K562 (cell line): ENCODE measurements at regions not wholly inside any gene's neighbourhood (a gene's known extent, or its start where the extent isn't known, plus 50 kb on each side); places are given as distances from the start of the nearest gene placed in this dataset.

Experiments
- ATAC-seq: fragments of 200-7000 bp; cut with Tn5 transposase; 3 replicates; pipeline ENCODE4 v1.9.1; 2020; ENCODE audit warnings: moderate library complexity
- BruUV-seq: library from RNA; stranded (reverse); fragments of 400-500 nt; replicated peaks from 2 replicates; lab custom pipeline; 2021; lab: Mats Ljungman, UMichigan
- CTCF ChIA-PET: fragments of 300-600 bp; formaldehyde crosslinking; extraction: SDS; loops from one replicate; lab custom pipeline; 2021; ENCODE audit warnings: low intra/inter-chr PET ratio; lab: Yijun Ruan, JAX
- POLR2A ChIA-PET: fragments of 300-600, 350-650 bp; sonication (Branson Sonifier 250); formaldehyde crosslinking; extraction: SDS; loops from one replicate; lab custom pipeline; 2021; ENCODE audit warnings: antibody characterized with exemption, inconsistent platforms; lab: Yijun Ruan, JAX
- DNase-seq, 4 experiments: peaks; one replicate each; pipeline versions ENCODE4 v3.0.0 to v3.0.0-alpha.2; 2011 to 2018; ENCODE audit warnings: low spot score in 3 of 4, mixed read lengths in 3 of 4; ENCODE audit errors: extremely low read depth in 1 of 4
- FAIRE-seq: peaks from 2 replicates; lab custom pipeline; 2011; peaks lifted over from hg19 to GRCh38; lab: Jason Lieb, UNC
- H2AFZ ChIP-seq: 2 replicates; pipeline ENCODE4 v1.6.0; 2011; ENCODE audit warnings: low read depth, low read length, control low read depth, inconsistent platforms
- H3K27ac ChIP-seq: fragments of 200-600 bp; 3 replicates; pipeline ENCODE4 v1.8.0; 2011; ENCODE audit warnings: low read depth, mild to moderate bottlenecking, control low read depth, inconsistent platforms, low read length, moderate library complexity, mixed read lengths; ENCODE audit errors: extremely low read depth
- H3K27me3 ChIP-seq, 2 experiments: fragments of 300-600 bp in 1 of 2; 2 replicates in 1 of 2; 3 replicates in 1 of 2; pipeline versions ENCODE4 v1.6.0 to v1.8.0; 2011; ENCODE audit warnings: inconsistent platforms in 2 of 2, low read length in 2 of 2, mild to moderate bottlenecking in 1 of 2, mixed read lengths in 1 of 2, moderate library complexity in 1 of 2; ENCODE audit not compliant: control insufficient read depth in 2 of 2, insufficient read depth in 2 of 2
- H3K36me3 ChIP-seq: fragments of 300-600 bp; 3 replicates; pipeline ENCODE4 v1.8.0; 2011; ENCODE audit warnings: mild to moderate bottlenecking, low read length, inconsistent platforms; ENCODE audit not compliant: control insufficient read depth, insufficient read depth
- H3K4me1 ChIP-seq, 2 experiments: fragments of 200-600 bp in 1 of 2; replicated peaks in 1 of 2; 2 replicates in 1 of 2; 3 replicates in 1 of 2; pipeline versions ENCODE4 v1.5.1 to v1.8.0; 2011; ENCODE audit warnings: inconsistent platforms in 2 of 2, low read length in 2 of 2, mild to moderate bottlenecking in 1 of 2, mixed read lengths in 1 of 2, moderate library complexity in 1 of 2; ENCODE audit not compliant: control insufficient read depth in 2 of 2, insufficient read depth in 2 of 2
- H3K4me2 ChIP-seq: 2 replicates; pipeline ENCODE4 v1.6.1; 2011; ENCODE audit warnings: low read length, control low read depth, inconsistent platforms, mixed read lengths; ENCODE audit not compliant: insufficient read depth
- H3K4me3 ChIP-seq: fragments of 200-600 bp; sonication (generic), shearing (Covaris generic); 2 replicates; pipeline ENCODE4 v1.5.1; 2016; ENCODE audit warnings: control low read depth, inconsistent platforms
- H3K79me2 ChIP-seq: fragments of 200-600 bp; 3 replicates; pipeline ENCODE4 v1.8.0; 2011; ENCODE audit warnings: low read length, inconsistent platforms; ENCODE audit not compliant: control insufficient read depth, insufficient read depth
- H3K9ac ChIP-seq, 2 experiments: 2 replicates each; pipeline versions ENCODE4 v1.6.0 to v1.6.1; 2011; ENCODE audit warnings: low read depth in 2 of 2, low read length in 2 of 2, control low read depth in 1 of 2, inconsistent platforms in 1 of 2, mild to moderate bottlenecking in 1 of 2, mixed read lengths in 1 of 2; ENCODE audit not compliant: insufficient read depth in 1 of 2
- H3K9me1 ChIP-seq: one replicate; pipeline ENCODE4 v1.6.0; 2011; ENCODE audit warnings: inconsistent platforms, mild to moderate bottlenecking, low read length, moderate library complexity; ENCODE audit not compliant: control insufficient read depth, insufficient read depth
- H3K9me3 ChIP-seq: replicated peaks from 2 replicates; pipeline ENCODE4 v1.5.1; 2011; ENCODE audit warnings: low read depth, low read length, inconsistent platforms; ENCODE audit not compliant: control insufficient read depth, insufficient read depth
- H4K20me1 ChIP-seq: replicated peaks from 2 replicates; pipeline ENCODE4 v1.6.1; 2011; ENCODE audit warnings: low read length, inconsistent platforms, mixed read lengths; ENCODE audit not compliant: control insufficient read depth, insufficient read depth
- CEBPG ChIP-seq, 3 experiments: fragments of 200-800 bp in 1 of 3; sonication (Bioruptor generic) in 1 of 3; sonication (generic) in 1 of 3; formaldehyde crosslinking in 1 of 3; IDR thresholded peaks in 2 of 3; conservative IDR thresholded peaks in 1 of 3; 2 replicates each; pipeline versions ENCODE4 v1.6.1 to v1.8.0; 2016 to 2022; ENCODE audit warnings: missing compliant biosample characterization in 2 of 3, missing genetic modification characterization in 2 of 3, mild to moderate bottlenecking in 1 of 3, missing genetic modification reagents in 1 of 3
- CSDE1 ChIP-seq, 2 experiments: fragments of 450-650 bp; IDR thresholded peaks; 2 replicates each; pipeline ENCODE4 v1.6.1; 2016; ENCODE audit warnings: mild to moderate bottlenecking in 1 of 2
- DEAF1 ChIP-seq: fragments of 450-650 bp; formaldehyde crosslinking; IDR thresholded peaks from 2 replicates; pipeline ENCODE4 v1.4.0; 2020; ENCODE audit warnings: mild to moderate bottlenecking, moderate library complexity
- ESRRB ChIP-seq: fragments of 250-450 bp; sonication (Bioruptor Pico); IDR thresholded peaks from 2 replicates; pipeline ENCODE4 v1.5.0; 2020; ENCODE audit warnings: mild to moderate bottlenecking, moderate library complexity, borderline replicate concordance
- HES1 ChIP-seq: fragments of 450-650 bp; IDR thresholded peaks from 2 replicates; pipeline ENCODE4 v1.6.1; 2016; ENCODE audit warnings: low read depth, mild to moderate bottlenecking, moderate library complexity
- HMBOX1 ChIP-seq: sonication (generic); IDR thresholded peaks from 2 replicates; pipeline ENCODE4 v1.6.1; 2016
- LEF1 ChIP-seq: fragments of 450-650 bp; IDR thresholded peaks from 2 replicates; pipeline ENCODE4 v1.6.1; 2016; ENCODE audit warnings: mild to moderate bottlenecking
- MITF ChIP-seq: IDR thresholded peaks from 2 replicates; pipeline ENCODE4 v1.6.1; 2014; ENCODE audit warnings: antibody characterized with exemption
- SMARCA4 ChIP-seq: fragments of 450-650 bp; IDR thresholded peaks from 2 replicates; pipeline ENCODE4 v1.6.1; 2016
- TSHZ1 ChIP-seq: fragments of 250-450 bp; sonication (Bioruptor Pico); IDR thresholded peaks from 2 replicates; pipeline ENCODE4 v1.4.0; 2020; ENCODE audit warnings: mild to moderate bottlenecking, moderate library complexity
- U2AF2 ChIP-seq: fragments of 200-400 bp; formaldehyde crosslinking; optimal IDR thresholded peaks from 2 replicates; pipeline ENCODE3; 2017; ENCODE audit warnings: low read depth, mild to moderate bottlenecking, low read length
- ZNF133 ChIP-seq: fragments of 250-450 bp; sonication (Bioruptor Pico); IDR thresholded peaks from 2 replicates; pipeline ENCODE4 v1.4.0; 2020; ENCODE audit warnings: mild to moderate bottlenecking
- ZNF165 ChIP-seq: fragments of 250-450 bp; sonication (Bioruptor Pico); IDR thresholded peaks from 2 replicates; pipeline ENCODE4 v1.4.0; 2020; ENCODE audit warnings: borderline replicate concordance
- ZNF586 ChIP-seq: fragments of 450-650 bp; formaldehyde crosslinking; conservative IDR thresholded peaks from 2 replicates; pipeline ENCODE4 v1.4.0; 2020; ENCODE audit warnings: mild to moderate bottlenecking, moderate library complexity
- WGBS: fragments of 100-300 bp; shearing (Covaris generic); methylation state at CpG from one replicate; pipeline ENCODE4 v1.1.6; 2016; ENCODE audit warnings: low coverage, mixed read lengths; ENCODE audit not compliant: insufficient coverage; ENCODE audit errors: missing lambda C conversion rate; 5-methylcytosine and 5-hydroxymethylcytosine counted together
- in situ Hi-C: fragments of 300-500 bp; cut with MboI; formaldehyde crosslinking; loops from 4 replicates; pipeline ENCODE4 v1.15.0; 2018; ENCODE audit warnings: inconsistent platforms, mixed read lengths
- intact Hi-C: fragments of 100-400 bp; cut with micrococcal nuclease; formaldehyde crosslinking; loops from 2 replicates; pipeline ENCODE4 v1.14.2; 2022

- no peak for FAIRE-seq
- TF ChIP-seq U2AF2 = no peak
- peak; percentile 65 for TF ChIP-seq LEF1
- TF ChIP-seq TSHZ1 (CRISPR knock-in tag) = no peak
- no peak for TF ChIP-seq ZNF165 (CRISPR knock-in tag)
- TF ChIP-seq ESRRB = no peak
- TF ChIP-seq CEBPG (CRISPR knock-in tag; IDR thresholded peaks at IDR 0.05) = no peak
- 0 out of 4 replicates have a peak, but pooled peaks of 1 of the 2 experiments have one; percentile 25 for TF ChIP-seq CEBPG (tag; conservative IDR thresholded peaks at IDR 0.05 in 1 of 2, IDR thresholded peaks at IDR 0.05 in 1 of 2)
- TF ChIP-seq ZNF586 (CRISPR knock-in tag) = no peak
- peak; percentile 45; the same call in 1 of the 2 replicates for TF ChIP-seq HMBOX1
- TF ChIP-seq CSDE1 (IDR thresholded peaks at IDR 0.05) = no peak
- TF ChIP-seq ZNF133 (CRISPR knock-in tag) = no peak
- TF ChIP-seq DEAF1 (CRISPR knock-in tag) = peak; percentile 13; the same call in 1 of the 2 replicates
- peak; percentile 61; the same call in 1 of the 2 replicates for TF ChIP-seq SMARCA4
- TF ChIP-seq MITF = no peak
- TF ChIP-seq HES1 = no peak
Measured at GRCh38 chr3:152204218-152204617, 64.5 kb upstream of the MBNL1 start.

More at GRCh38 chr3:152204218-152204617, 64.5 kb upstream of the MBNL1 start:
- H3K9me1 ChIP-seq = no peaks in the 10 kb centered on the region
- ChIA-PET CTCF (interaction anchor here (0.8 kb wide), 1 partner anchor 42 kb away, joined by 3 read pairs; no protein-coding TSS in a partner anchor), POLR2A (interaction anchor here (1.2 to 2.5 kb wide), 6 partner anchors 11 to 179 kb away, joined by 3 to 13 read pairs (median 5); partner anchors contain the start of gene MBNL1)
- peak overlapping the region; percentile 92 for H2AFZ ChIP-seq
- BruUV-seq = no TSS peak
- H3K79me2 ChIP-seq = peaks cover 30% of the 10 kb centered on the region; the same call in 2 of the 3 replicates
- no peaks in the 10 kb centered on the region for H4K20me1 ChIP-seq
- peaks cover 13 to 30% of the 10 kb centered on the region in 2 experiments for H3K4me1 ChIP-seq
- peak overlapping the region; percentile 67 for H3K4me2 ChIP-seq
- H3K27ac ChIP-seq = peak overlapping the region; percentile 84
- H3K36me3 ChIP-seq = no peaks in the 10 kb centered on the region
- no peaks in the 10 kb centered on the region for H3K27me3 ChIP-seq
- peak overlapping the region in 1 of 2 experiments; percentile 77; a peak in 3 of 4 replicates for H3K9ac ChIP-seq
- DNase-seq (no peak), ATAC-seq (peak; percentile 25)
- peak overlapping the region; percentile 18 for H3K4me3 ChIP-seq
- WGBS = 2% methylated on average over 2 of the region's 2 CpGs
- in situ Hi-C loops (no loop called here), intact Hi-C loops (loop anchor here (1.0 kb wide), 1 partner anchor 39 kb away; no protein-coding TSS in a partner anchor)
- H3K9me3 ChIP-seq = no peaks in the 10 kb centered on the region
